ENCODE measurements at regions not wholly inside any gene's neighbourhood (a gene's known extent, or its start where the extent isn't known, plus 50 kb on each side); places are given as distances from the start of the nearest gene placed in this dataset.
"Not testable (repeated sequence)": the region's sequence is repeated elsewhere in the genome, so short reads cannot be mapped to it uniquely, and the experiment has no call there.

- DNase-seq = no peak
- no peaks in the 10 kb centered on the region for H3K9me3 ChIP-seq (ENCODE audit: control insufficient read depth, low read length)
- no peak overlapping the region for H3K27ac ChIP-seq (ENCODE audit: insufficient read depth, low read length, poor library complexity, severe bottlenecking)
- H3K27me3 ChIP-seq (replicated peaks; ENCODE audit: control insufficient read depth, insufficient read depth, low read length, poor library complexity, severe bottlenecking) = no peaks in the 10 kb centered on the region
- H3K4me1 ChIP-seq (ENCODE audit: control insufficient read depth, insufficient read depth, low read length, poor library complexity, severe bottlenecking) = no peaks in the 10 kb centered on the region
- H3K4me3 ChIP-seq (ENCODE audit: insufficient read depth, low read depth, low read length, poor library complexity, severe bottlenecking) = no peak overlapping the region
- no peaks in the 10 kb centered on the region for H3K36me3 ChIP-seq (ENCODE audit: control insufficient read depth, insufficient read depth, low read length)
Observed at GRCh38 chr5:166719991-166720390, 1571.5 kb upstream of the WWC1 start.

DNA sequence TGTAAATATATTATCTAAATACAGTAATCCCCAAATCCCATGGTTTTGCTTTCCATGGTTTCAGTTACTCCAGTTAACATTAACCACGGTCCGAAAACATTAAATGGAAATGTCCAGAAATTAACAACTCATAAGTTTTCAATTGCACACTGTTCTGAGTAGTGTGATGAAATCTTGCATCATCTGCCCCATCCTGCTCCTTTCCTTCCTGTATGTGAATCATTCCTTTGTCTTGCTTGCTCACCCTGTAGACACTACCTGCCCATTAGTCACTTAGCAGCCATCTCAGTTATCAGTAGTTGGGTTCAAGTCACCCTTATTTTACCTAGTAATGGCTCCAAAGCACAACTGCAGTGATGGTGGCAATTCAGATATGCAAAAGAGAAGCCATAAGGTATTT, 1568.5 kb upstream of the WWC1 start:
- Histone ChIP-seq H3K4me1 (ENCODE audit: control insufficient read depth, insufficient read depth, low read length, poor library complexity, severe bottlenecking) (no peaks in the 10 kb centered on the region), H3K27ac (ENCODE audit: insufficient read depth, low read length, poor library complexity, severe bottlenecking) (no peak overlapping the region), H3K36me3 (ENCODE audit: control insufficient read depth, insufficient read depth, low read length) (no peaks in the 10 kb centered on the region), H3K9me3 (ENCODE audit: control insufficient read depth, low read length) (no peaks in the 10 kb centered on the region), H3K27me3 (replicated peaks; ENCODE audit: control insufficient read depth, insufficient read depth, low read length, poor library complexity, severe bottlenecking) (no peaks in the 10 kb centered on the region), H3K4me3 (ENCODE audit: insufficient read depth, low read depth, low read length, poor library complexity, severe bottlenecking) (no peak overlapping the region)
- no peak for DNase-seq

DNA sequence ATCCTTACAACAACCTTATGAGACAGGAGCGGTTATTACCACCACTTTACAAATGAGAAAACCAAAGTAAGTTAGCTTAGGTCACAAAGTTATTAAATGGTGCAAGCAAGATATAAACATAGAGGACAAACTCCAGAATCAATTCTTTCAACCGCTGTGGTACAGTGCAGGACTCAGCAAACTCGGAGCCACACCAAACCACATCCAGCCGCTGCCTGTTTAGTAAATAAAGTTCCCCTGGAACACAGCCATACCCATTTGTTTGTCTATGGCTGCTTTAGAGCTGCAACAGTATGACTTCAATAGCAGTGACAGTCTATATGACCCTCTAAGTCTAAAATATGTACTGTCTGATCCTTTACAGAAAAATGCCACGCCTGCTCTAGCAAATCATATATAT, 1567.2 kb upstream of the WWC1 start:
- DNase-seq = no peak
- Histone ChIP-seq H3K36me3 (ENCODE audit: control insufficient read depth, insufficient read depth, low read length) (no peaks in the 10 kb centered on the region), H3K9me3 (ENCODE audit: control insufficient read depth, low read length) (no peaks in the 10 kb centered on the region), H3K4me3 (ENCODE audit: insufficient read depth, low read depth, low read length, poor library complexity, severe bottlenecking) (no peak overlapping the region), H3K27ac (ENCODE audit: insufficient read depth, low read length, poor library complexity, severe bottlenecking) (no peak overlapping the region), H3K4me1 (ENCODE audit: control insufficient read depth, insufficient read depth, low read length, poor library complexity, severe bottlenecking) (no peaks in the 10 kb centered on the region), H3K27me3 (replicated peaks; ENCODE audit: control insufficient read depth, insufficient read depth, low read length, poor library complexity, severe bottlenecking) (no peaks in the 10 kb centered on the region)

DNA sequence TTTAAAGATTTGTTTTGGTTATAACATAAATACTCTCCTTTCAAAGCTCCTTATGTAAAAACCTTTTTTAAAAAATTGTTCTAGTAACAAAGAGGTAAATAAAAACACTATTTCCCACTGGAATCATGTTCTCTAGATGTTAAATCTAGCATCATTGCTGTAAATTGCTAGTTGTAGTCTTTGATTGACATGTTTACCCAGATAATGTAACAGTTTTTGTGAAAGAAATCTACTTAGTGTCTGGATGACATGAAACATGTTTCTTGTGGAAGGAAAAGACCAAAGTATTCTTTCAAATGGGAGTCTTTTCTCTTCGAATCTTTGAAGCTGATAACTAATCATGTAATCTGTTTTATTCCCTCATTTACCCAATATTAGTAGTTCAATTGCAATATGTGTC, 1565.9 kb upstream of the WWC1 start:
- no peaks in the 10 kb centered on the region for H3K27me3 ChIP-seq (replicated peaks; ENCODE audit: control insufficient read depth, insufficient read depth, low read length, poor library complexity, severe bottlenecking)
- H3K4me3 ChIP-seq (ENCODE audit: insufficient read depth, low read depth, low read length, poor library complexity, severe bottlenecking) = no peak overlapping the region
- no peaks in the 10 kb centered on the region for H3K9me3 ChIP-seq (ENCODE audit: control insufficient read depth, low read length)
- H3K36me3 ChIP-seq (ENCODE audit: control insufficient read depth, insufficient read depth, low read length) = no peaks in the 10 kb centered on the region
- H3K27ac ChIP-seq (ENCODE audit: insufficient read depth, low read length, poor library complexity, severe bottlenecking) = no peak overlapping the region
- no peaks in the 10 kb centered on the region for H3K4me1 ChIP-seq (ENCODE audit: control insufficient read depth, insufficient read depth, low read length, poor library complexity, severe bottlenecking)
- no peak for DNase-seq

- DNase-seq = no peak
- H3K36me3 ChIP-seq (ENCODE audit: control insufficient read depth, insufficient read depth, low read length) = no peaks in the 10 kb centered on the region
- H3K27me3 ChIP-seq (replicated peaks; ENCODE audit: control insufficient read depth, insufficient read depth, low read length, poor library complexity, severe bottlenecking) = no peaks in the 10 kb centered on the region
- H3K9me3 ChIP-seq (ENCODE audit: control insufficient read depth, low read length) = no peaks in the 10 kb centered on the region
- no peak overlapping the region for H3K27ac ChIP-seq (ENCODE audit: insufficient read depth, low read length, poor library complexity, severe bottlenecking)
- H3K4me3 ChIP-seq (ENCODE audit: insufficient read depth, low read depth, low read length, poor library complexity, severe bottlenecking) = no peak overlapping the region
- no peaks in the 10 kb centered on the region for H3K4me1 ChIP-seq (ENCODE audit: control insufficient read depth, insufficient read depth, low read length, poor library complexity, severe bottlenecking)
Observed at GRCh38 chr5:166726406-166726805, 1565.0 kb upstream of the WWC1 start.

GRCh38 chr5:166742951-166743350, 1548.5 kb upstream of the WWC1 start:
- not testable (repeated sequence) for H3K4me1 ChIP-seq (ENCODE audit: control insufficient read depth, insufficient read depth, low read length, poor library complexity, severe bottlenecking); H3K36me3 ChIP-seq (ENCODE audit: control insufficient read depth, insufficient read depth, low read length); H3K27ac ChIP-seq (ENCODE audit: insufficient read depth, low read length, poor library complexity, severe bottlenecking); DNase-seq; H3K27me3 ChIP-seq (replicated peaks; ENCODE audit: control insufficient read depth, insufficient read depth, low read length, poor library complexity, severe bottlenecking); H3K9me3 ChIP-seq (ENCODE audit: control insufficient read depth, low read length); H3K4me3 ChIP-seq (ENCODE audit: insufficient read depth, low read depth, low read length, poor library complexity, severe bottlenecking)

DNA sequence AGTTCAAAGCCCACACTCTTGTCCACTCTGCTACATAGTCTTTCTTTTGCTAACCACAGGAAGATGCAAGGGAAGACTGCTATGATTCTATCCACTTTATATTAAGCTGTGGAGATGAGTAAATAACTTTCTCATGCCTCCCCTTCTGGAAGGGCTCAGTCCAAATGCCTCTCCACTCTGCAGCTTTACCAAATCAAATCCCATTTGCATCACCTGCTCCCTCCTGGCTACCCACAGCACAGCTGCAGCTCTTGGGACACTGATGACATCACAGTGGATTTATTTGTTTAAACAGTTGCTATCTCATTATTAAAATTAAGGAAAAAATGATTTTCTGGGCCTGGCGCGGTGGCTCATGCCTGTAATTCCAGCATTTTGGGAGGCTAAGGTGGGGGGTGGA, 1544.9 kb upstream of the WWC1 start:
- Histone ChIP-seq H3K4me1 (ENCODE audit: control insufficient read depth, insufficient read depth, low read length, poor library complexity, severe bottlenecking) (no peaks in the 10 kb centered on the region), H3K27ac (ENCODE audit: insufficient read depth, low read length, poor library complexity, severe bottlenecking) (no peak overlapping the region), H3K36me3 (ENCODE audit: control insufficient read depth, insufficient read depth, low read length) (no peaks in the 10 kb centered on the region), H3K4me3 (ENCODE audit: insufficient read depth, low read depth, low read length, poor library complexity, severe bottlenecking) (no peak overlapping the region), H3K27me3 (replicated peaks; ENCODE audit: control insufficient read depth, insufficient read depth, low read length, poor library complexity, severe bottlenecking) (no peaks in the 10 kb centered on the region), H3K9me3 (ENCODE audit: control insufficient read depth, low read length) (no peaks in the 10 kb centered on the region)
- DNase-seq = no peak

DNA sequence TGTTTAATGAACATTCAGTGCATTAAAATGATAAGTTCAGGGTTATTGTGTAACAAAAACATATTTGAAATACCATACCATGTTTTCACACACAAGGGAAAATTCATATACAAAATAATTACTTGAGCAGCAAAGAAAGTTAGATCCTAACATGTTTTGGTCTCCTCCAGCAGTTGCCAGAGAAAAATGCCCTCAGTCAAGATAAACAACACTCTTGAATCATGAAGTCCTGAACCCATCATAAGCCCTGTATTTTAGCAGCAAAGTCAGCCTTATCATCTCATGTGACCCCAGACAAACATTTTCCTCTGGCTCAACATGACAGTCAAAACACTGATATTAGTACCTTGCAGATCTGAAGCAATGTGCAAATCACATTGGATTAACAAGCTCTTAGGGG, 1541.1 kb upstream of the WWC1 start:
- DNase-seq = no peak
- no peaks in the 10 kb centered on the region for H3K27me3 ChIP-seq (replicated peaks; ENCODE audit: control insufficient read depth, insufficient read depth, low read length, poor library complexity, severe bottlenecking)
- no peak overlapping the region for H3K27ac ChIP-seq (ENCODE audit: insufficient read depth, low read length, poor library complexity, severe bottlenecking)
- no peak overlapping the region for H3K4me3 ChIP-seq (ENCODE audit: insufficient read depth, low read depth, low read length, poor library complexity, severe bottlenecking)
- no peaks in the 10 kb centered on the region for H3K9me3 ChIP-seq (ENCODE audit: control insufficient read depth, low read length)
- no peaks in the 10 kb centered on the region for H3K4me1 ChIP-seq (ENCODE audit: control insufficient read depth, insufficient read depth, low read length, poor library complexity, severe bottlenecking)
- no peaks in the 10 kb centered on the region for H3K36me3 ChIP-seq (ENCODE audit: control insufficient read depth, insufficient read depth, low read length)

DNA sequence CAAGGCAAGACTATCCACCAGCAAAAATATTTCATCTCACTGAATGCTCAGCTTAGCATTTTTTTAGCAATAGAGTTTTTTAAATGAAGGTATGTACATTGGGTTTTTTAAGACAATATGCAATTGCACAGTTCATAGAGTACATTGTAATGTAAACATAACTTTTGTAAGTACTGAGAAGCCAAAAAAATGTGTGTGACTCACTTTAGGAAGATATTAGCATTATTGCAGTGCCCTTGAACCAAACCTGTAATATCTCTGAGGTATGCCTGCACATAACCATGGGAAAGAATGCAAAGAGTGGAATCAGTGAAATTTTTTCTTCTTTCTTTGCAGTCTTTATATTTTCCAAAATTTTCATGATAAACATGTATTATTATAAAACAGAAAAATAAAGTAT, 1533.3 kb upstream of the WWC1 start:
- DNase-seq = no peak

GRCh38 chr5:166767858-166768257, 1523.6 kb upstream of the WWC1 start:
- Histone ChIP-seq H3K27ac (ENCODE audit: insufficient read depth, low read length, poor library complexity, severe bottlenecking) (no peak overlapping the region), H3K9me3 (ENCODE audit: control insufficient read depth, low read length) (peaks cover 3% of the 10 kb centered on the region), H3K4me1 (ENCODE audit: control insufficient read depth, insufficient read depth, low read length, poor library complexity, severe bottlenecking) (no peaks in the 10 kb centered on the region), H3K27me3 (replicated peaks; ENCODE audit: control insufficient read depth, insufficient read depth, low read length, poor library complexity, severe bottlenecking) (no peaks in the 10 kb centered on the region), H3K36me3 (ENCODE audit: control insufficient read depth, insufficient read depth, low read length) (no peaks in the 10 kb centered on the region), H3K4me3 (ENCODE audit: insufficient read depth, low read depth, low read length, poor library complexity, severe bottlenecking) (no peak overlapping the region)
- no peak for DNase-seq

More for the DNA sequence above, 1533.3 kb upstream of the WWC1 start:
- no peaks in the 10 kb centered on the region for H3K27me3 ChIP-seq (replicated peaks; ENCODE audit: control insufficient read depth, insufficient read depth, low read length, poor library complexity, severe bottlenecking)
- H3K4me3 ChIP-seq (ENCODE audit: insufficient read depth, low read depth, low read length, poor library complexity, severe bottlenecking) = no peak overlapping the region
- no peak overlapping the region for H3K27ac ChIP-seq (ENCODE audit: insufficient read depth, low read length, poor library complexity, severe bottlenecking)
- H3K9me3 ChIP-seq (ENCODE audit: control insufficient read depth, low read length) = no peaks in the 10 kb centered on the region
- H3K4me1 ChIP-seq (ENCODE audit: control insufficient read depth, insufficient read depth, low read length, poor library complexity, severe bottlenecking) = no peaks in the 10 kb centered on the region
- no peaks in the 10 kb centered on the region for H3K36me3 ChIP-seq (ENCODE audit: control insufficient read depth, insufficient read depth, low read length)

DNA sequence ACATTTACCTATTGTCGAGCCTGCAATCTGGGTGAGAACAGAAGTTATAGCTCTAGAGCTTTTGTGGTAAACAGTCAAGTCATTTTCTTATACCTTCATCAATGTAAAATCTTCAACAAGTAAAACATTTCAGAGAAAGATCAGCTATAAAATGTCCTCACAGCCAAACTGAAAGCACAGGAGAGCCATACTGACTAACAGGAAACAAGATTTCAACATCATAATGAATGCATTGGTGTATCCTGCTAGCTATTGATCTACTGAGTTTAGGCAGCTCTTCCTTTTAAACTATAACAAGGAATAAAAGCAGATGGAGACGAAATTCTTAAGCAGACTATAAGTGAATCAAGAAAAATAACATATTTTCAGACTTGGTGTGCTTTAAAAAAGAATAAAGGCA, 1522.9 kb upstream of the WWC1 start:
- DNase-seq = no peak
- Histone ChIP-seq H3K4me1 (ENCODE audit: control insufficient read depth, insufficient read depth, low read length, poor library complexity, severe bottlenecking) (no peaks in the 10 kb centered on the region), H3K27ac (ENCODE audit: insufficient read depth, low read length, poor library complexity, severe bottlenecking) (no peak overlapping the region), H3K27me3 (replicated peaks; ENCODE audit: control insufficient read depth, insufficient read depth, low read length, poor library complexity, severe bottlenecking) (no peaks in the 10 kb centered on the region), H3K9me3 (ENCODE audit: control insufficient read depth, low read length) (peaks cover 3% of the 10 kb centered on the region), H3K36me3 (ENCODE audit: control insufficient read depth, insufficient read depth, low read length) (no peaks in the 10 kb centered on the region), H3K4me3 (ENCODE audit: insufficient read depth, low read depth, low read length, poor library complexity, severe bottlenecking) (no peak overlapping the region)

All from effector memory CD4-positive, alpha-beta T cell (primary cell).